GM13977 (cell line): ENCODE measurements at regions not wholly inside any gene's neighbourhood (a gene's known extent, or its start where the extent isn't known, plus 50 kb on each side); places are given as distances from the start of the nearest gene placed in this dataset.

Source experiments
- DNase-seq: peaks from one replicate; pipeline ENCODE4 v3.0.0; 2012; ENCODE audit warnings: low spot score
- in situ Hi-C: fragments of 300-500 bp; cut with MboI; formaldehyde crosslinking; loops from one replicate; pipeline ENCODE4 v1.12.0; 2022; ENCODE audit warnings: low sequenced_read_pairs, low pct_unique_long_range_greater_than_20kb, mixed read lengths, inconsistent platforms; ENCODE audit not compliant: unreplicated experiment
- TF ChIP-seq, protein P1 (sequence below): IDR thresholded peaks from 2 replicates; pipeline ENCODE4 v1.5.1; 2012; ENCODE audit warnings: mild to moderate bottlenecking, control low read depth; ENCODE audit not compliant: insufficient read depth; ENCODE audit errors: extremely low read depth, missing control alignments

DNA sequence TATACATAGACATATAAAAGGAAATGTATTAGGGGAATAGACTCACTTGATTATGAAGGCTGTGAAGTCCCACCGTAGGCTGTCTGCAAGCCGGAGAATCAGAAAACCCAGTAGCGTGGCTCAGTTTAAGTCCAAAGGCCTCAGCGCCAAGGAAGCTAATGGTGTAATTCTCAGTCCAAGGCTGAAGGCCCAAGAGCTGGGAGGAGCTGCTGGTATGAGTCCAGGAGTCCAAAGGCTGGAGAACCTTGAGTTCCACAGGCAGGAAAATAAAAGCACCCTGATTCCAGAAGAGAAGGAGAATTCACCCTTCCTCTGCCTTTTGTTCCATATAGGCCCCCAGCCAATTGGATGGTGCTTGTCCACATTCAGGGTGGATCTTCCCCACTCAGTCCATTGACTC is 166.2 kb upstream of the TAC1 start:
- TF ChIP-seq, protein P1, sequence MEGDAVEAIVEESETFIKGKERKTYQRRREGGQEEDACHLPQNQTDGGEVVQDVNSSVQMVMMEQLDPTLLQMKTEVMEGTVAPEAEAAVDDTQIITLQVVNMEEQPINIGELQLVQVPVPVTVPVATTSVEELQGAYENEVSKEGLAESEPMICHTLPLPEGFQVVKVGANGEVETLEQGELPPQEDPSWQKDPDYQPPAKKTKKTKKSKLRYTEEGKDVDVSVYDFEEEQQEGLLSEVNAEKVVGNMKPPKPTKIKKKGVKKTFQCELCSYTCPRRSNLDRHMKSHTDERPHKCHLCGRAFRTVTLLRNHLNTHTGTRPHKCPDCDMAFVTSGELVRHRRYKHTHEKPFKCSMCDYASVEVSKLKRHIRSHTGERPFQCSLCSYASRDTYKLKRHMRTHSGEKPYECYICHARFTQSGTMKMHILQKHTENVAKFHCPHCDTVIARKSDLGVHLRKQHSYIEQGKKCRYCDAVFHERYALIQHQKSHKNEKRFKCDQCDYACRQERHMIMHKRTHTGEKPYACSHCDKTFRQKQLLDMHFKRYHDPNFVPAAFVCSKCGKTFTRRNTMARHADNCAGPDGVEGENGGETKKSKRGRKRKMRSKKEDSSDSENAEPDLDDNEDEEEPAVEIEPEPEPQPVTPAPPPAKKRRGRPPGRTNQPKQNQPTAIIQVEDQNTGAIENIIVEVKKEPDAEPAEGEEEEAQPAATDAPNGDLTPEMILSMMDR, result no peak
- no peak for DNase-seq
- in situ Hi-C loops, result no loop called here

- TF ChIP-seq, protein P1, result no peak
- in situ Hi-C loops, result no loop called here
These were observed 158.8 kb upstream of the TAC1 start for GRCh38 chr7:97573065-97573464.

GRCh38 chr7:97576043-97576442 is 155.8 kb upstream of the TAC1 start:
- in situ Hi-C loops, result no loop called here
- no peak for DNase-seq
- TF ChIP-seq, protein P1, result no peak

More at GRCh38 chr7:97573065-97573464, 158.8 kb upstream of the TAC1 start:
- DNase-seq, result no peak

DNA sequence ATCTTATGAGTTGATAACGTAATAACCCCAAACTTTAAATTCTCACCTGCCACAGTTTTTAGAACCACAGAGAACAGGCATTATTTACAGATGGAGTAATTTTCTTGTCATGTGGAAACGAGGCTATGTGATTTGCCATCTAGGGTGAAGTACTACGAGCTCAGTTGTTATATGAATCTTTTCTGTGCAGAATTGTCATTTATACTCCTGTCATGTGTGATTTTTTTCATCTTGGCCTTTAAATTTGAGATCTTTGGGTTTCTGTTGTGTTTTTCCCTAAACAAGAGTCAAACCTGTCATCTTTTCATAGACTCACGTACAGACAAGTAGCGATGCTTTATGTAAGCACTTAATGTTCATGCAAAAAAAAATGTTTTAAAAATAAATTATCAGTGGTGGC is 153.7 kb upstream of the TAC1 start:
- in situ Hi-C loops, result no loop called here
- DNase-seq, result no peak
- TF ChIP-seq, protein P1, result no peak

GRCh38 chr7:97580205-97580604 is 151.7 kb upstream of the TAC1 start:
- no peak for DNase-seq
- in situ Hi-C loops, result no loop called here
- TF ChIP-seq, protein P1, result no peak

GRCh38 chr7:97595439-97595838 is 136.4 kb upstream of the TAC1 start:
- TF ChIP-seq, protein P1, result no peak
- in situ Hi-C loops, result no loop called here
- DNase-seq, result no peak

DNA sequence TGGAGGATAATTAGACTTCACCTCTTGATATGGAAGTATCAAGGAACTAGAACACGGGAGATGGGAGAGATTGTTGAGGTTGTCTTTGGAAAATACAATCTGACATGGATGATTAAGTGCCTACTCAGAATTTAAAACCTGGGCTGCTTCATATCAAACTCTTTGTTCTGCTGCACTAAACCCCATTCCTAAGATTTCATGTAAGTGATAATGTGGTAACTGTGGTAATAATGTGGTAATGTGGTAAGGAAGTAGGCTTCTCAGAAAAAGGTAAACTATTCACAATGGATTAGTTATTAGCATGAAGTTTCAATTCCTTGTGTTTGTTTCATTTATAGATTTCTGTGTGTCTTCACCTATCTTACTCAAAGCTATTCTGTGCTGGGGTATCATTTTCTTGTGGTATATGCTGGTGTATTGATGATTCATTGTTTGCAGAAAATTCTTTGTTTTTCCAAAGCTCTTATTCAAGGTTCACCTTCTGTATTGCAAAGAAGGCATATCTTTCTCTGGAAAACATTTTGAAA is 129.9 kb upstream of the TAC1 start:
- in situ Hi-C loops, result no loop called here
- no peak for DNase-seq
- TF ChIP-seq, protein P1, result no peak
